ENCODE measurements at regions not wholly inside any gene's neighbourhood (a gene's known extent, or its start where the extent isn't known, plus 50 kb on each side); places are given as distances from the start of the nearest gene placed in this dataset.

DNA sequence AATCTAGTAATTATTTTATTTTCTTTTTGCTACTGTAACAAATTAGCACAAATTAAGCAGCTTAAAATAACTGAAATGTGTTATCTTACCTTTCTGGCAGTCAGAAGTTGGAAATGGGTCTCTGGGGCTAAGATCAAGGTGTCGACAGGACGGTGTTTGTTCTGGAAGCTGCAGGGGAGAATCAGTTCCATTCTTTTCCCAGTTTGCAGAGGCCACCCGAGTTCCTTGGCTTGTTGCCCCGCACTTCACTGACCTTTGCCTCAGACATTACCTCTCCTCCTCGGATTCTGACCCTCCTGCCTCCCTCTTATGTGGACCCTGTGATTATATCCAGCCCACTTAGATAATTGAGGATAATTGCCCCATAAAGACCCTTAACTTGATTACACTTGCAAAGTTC, 61.0 kb upstream of the MAF start:
- DNase-seq (ENCODE audit: insufficient read length, low spot score) (no peak), FAIRE-seq (no peak)
- TF ChIP-seq SPI1 (IDR thresholded peaks at IDR 0.05; ENCODE audit: low read depth, low read length) (no peak), POLR2A (IDR thresholded peaks at IDR 0.05; ENCODE audit: low read depth, low read length) (no peak), TAF1 (IDR thresholded peaks at IDR 0.05; ENCODE audit: low read depth, low read length) (no peak), POLR2AphosphoS5 (IDR thresholded peaks at IDR 0.05; ENCODE audit: low read depth, low read length) (no peak), POU2F2 (IDR thresholded peaks at IDR 0.05; ENCODE audit: low read depth, low read length) (no peak), PAX5 (IDR thresholded peaks at IDR 0.05; ENCODE audit: insufficient read depth, low read length, severe bottlenecking) (no peak)

DNA sequence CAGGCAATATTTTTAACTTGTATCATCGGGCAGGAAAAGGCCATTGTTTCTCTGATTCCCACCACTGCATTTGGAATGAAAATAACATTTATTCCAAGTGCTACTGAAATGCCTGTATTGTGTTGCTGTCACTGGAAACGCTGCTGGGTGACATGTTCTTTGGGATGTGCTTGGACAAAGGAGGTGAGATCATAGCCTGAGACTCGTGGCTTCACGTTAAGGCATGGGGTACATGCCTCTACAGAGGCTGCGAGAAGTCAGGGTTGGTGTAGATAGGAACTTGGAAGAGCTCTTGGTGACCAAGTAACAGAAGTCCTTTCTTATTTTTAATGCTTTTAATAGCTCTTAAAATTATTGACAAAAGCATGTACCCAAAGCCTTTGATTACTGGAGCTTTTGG, 58.8 kb upstream of the MAF start:
- FAIRE-seq (no peak), DNase-seq (ENCODE audit: insufficient read length, low spot score) (no peak)
- TF ChIP-seq POU2F2 (IDR thresholded peaks at IDR 0.05; ENCODE audit: low read depth, low read length) (no peak), TAF1 (IDR thresholded peaks at IDR 0.05; ENCODE audit: low read depth, low read length) (no peak), PAX5 (IDR thresholded peaks at IDR 0.05; ENCODE audit: insufficient read depth, low read length, severe bottlenecking) (no peak), SPI1 (IDR thresholded peaks at IDR 0.05; ENCODE audit: low read depth, low read length) (no peak), POLR2AphosphoS5 (IDR thresholded peaks at IDR 0.05; ENCODE audit: low read depth, low read length) (no peak), POLR2A (IDR thresholded peaks at IDR 0.05; ENCODE audit: low read depth, low read length) (no peak)

DNA sequence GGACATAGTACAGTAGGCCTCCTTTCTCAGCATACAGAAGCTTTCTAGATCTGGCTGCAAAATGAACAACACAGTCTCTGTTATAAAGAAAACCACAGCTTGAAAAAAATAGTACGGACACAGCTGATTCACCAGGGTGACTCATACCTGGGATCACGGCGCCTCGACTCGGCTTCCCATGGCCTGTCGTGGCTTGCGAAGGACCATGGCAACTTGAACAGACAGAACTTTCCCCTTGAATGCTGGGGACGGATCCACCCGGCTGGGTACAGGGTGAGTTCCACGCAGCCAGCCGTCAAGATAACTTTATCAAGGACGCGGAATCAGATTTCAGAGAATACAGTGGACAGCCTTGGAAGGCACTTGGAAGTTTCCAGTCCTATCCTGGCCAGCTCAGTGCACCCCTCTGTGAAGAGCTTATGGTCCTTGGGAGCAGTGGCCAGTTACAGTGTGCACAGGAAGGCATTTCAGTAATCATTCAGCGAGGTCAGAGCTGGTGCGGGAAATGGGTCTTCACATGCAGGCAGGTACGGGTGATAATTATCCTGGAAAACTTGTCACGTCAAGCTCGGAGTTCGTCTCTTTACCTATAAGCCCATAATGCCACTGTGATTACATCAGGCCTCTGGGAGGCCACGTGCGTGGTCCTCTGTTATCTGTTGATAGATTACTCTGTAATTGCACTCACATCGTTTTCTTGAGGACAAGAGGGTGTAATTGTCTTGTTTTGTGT, 57.9 kb upstream of the MAF start:
- FAIRE-seq = no peak
- DNase-seq (ENCODE audit: insufficient read length, low spot score) = no peak
- no peak for TF ChIP-seq POLR2A (IDR thresholded peaks at IDR 0.05; ENCODE audit: low read depth, low read length)
- TF ChIP-seq POLR2AphosphoS5 (IDR thresholded peaks at IDR 0.05; ENCODE audit: low read depth, low read length) = no peak
- TF ChIP-seq PAX5 (IDR thresholded peaks at IDR 0.05; ENCODE audit: insufficient read depth, low read length, severe bottlenecking) = no peak

DNA sequence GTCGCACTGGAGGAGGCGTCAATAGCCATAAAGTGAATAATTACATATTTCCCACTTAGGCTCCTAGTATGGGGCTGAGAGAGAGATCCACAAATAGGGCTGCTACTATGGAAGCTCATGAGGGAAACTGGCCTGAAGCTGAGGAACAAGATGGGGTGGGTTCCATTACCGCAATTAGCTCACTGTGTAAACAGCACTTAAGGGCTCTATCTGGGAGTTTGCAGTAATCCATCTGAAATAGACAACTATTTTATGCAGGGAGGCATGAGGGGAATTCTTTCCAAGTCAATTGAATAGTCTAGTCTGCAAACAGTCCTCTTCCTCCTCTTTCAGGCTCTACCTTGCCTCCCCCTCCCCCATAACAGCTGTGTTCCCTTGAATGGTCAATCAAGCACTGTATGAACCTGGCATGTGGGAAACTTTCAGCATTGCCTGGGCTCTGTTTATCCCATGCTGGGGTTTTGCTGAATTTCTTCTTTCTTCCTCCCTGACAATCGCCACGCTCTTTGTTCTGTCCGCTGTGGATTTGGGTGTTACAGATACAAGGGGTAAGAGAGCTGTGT, 56.1 kb upstream of the MAF start:
- FAIRE-seq = no peak
- DNase-seq (ENCODE audit: insufficient read length, low spot score) = no peak
- no peak for TF ChIP-seq POLR2A (IDR thresholded peaks at IDR 0.05; ENCODE audit: low read depth, low read length)
- TF ChIP-seq PAX5 (IDR thresholded peaks at IDR 0.05; ENCODE audit: insufficient read depth, low read length, severe bottlenecking) = no peak
- no peak for TF ChIP-seq POLR2AphosphoS5 (IDR thresholded peaks at IDR 0.05; ENCODE audit: low read depth, low read length)
- no peak for TF ChIP-seq SPI1 (IDR thresholded peaks at IDR 0.05; ENCODE audit: low read depth, low read length)
- no peak for TF ChIP-seq TAF1 (IDR thresholded peaks at IDR 0.05; ENCODE audit: low read depth, low read length)
- TF ChIP-seq POU2F2 (IDR thresholded peaks at IDR 0.05; ENCODE audit: low read depth, low read length) = no peak

DNA sequence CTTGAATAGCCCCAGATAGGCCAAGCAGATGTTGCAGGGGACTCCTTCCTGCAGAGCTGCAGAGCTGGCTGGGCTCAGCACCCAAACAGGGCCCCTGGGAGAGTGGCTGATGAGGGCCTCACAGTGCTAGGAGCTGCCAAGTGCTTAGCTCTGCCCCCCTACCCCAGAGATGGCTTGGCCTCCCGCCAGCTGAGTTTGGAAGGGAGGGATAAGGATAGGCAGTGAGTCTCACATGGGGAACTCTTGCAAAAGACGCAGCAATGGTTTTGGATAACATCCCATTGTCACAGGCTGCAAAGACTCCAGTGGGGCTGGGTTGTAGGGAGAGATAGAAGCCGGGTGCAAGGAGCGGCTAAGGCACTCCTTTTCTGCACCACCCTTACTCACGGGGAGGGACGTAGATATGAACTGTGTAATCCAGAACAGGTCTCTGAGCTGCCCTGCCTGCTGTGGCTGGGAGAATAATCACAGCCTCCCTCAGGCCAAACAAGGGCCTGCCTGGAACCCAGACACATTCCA, 52.9 kb upstream of the MAF start:
- no peak for TF ChIP-seq TAF1 (IDR thresholded peaks at IDR 0.05; ENCODE audit: low read depth, low read length)
- TF ChIP-seq SPI1 (IDR thresholded peaks at IDR 0.05; ENCODE audit: low read depth, low read length) = no peak
- FAIRE-seq (no peak), DNase-seq (ENCODE audit: insufficient read length, low spot score) (no peak)

DNA sequence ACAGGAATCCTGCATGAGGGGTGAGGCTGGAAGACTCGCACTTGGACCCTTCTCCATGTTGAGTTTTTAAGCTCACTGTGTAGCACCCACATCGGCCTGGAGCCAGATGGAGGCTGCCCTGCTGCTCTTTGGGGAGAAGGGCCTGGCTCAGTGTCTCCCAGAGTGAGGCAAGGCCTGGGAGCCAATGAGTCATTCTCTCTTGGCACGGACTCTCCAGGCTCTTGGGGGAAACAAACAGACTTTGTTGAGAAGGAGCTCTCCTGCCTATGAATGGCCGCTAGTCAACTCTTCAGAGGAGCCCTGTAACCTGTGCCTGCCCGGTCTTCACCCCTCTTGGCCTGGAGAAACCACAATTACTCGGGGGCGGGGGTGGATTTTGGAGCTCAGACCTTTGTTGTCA, 50.8 kb upstream of the MAF start:
- no peak for DNase-seq (ENCODE audit: insufficient read length, low spot score)
- TF ChIP-seq POLR2A (IDR thresholded peaks at IDR 0.05; ENCODE audit: low read depth, low read length) (no peak), PAX5 (IDR thresholded peaks at IDR 0.05; ENCODE audit: insufficient read depth, low read length, severe bottlenecking) (no peak), POLR2AphosphoS5 (IDR thresholded peaks at IDR 0.05; ENCODE audit: low read depth, low read length) (no peak), TAF1 (IDR thresholded peaks at IDR 0.05; ENCODE audit: low read depth, low read length) (no peak), POU2F2 (IDR thresholded peaks at IDR 0.05; ENCODE audit: low read depth, low read length) (no peak), SPI1 (IDR thresholded peaks at IDR 0.05; ENCODE audit: low read depth, low read length) (no peak)
- no peak for FAIRE-seq
